Activated T-helper 2 cell treated with anti-CD3 and anti-CD28 coated beads, Interferon-gamma antibody, Interleukin-2, Interleukin-4, amounts not matched to agents 10 μg/mL and 5 μg/mL and 100 μg/mL, durations not matched to agents 14 hours and 24 hours and 36 hours (primary cell): ENCODE measurements at regions not wholly inside any gene's neighbourhood (a gene's known extent, or its start where the extent isn't known, plus 50 kb on each side); places are given as distances from the start of the nearest gene placed in this dataset.
"Not testable (repeated sequence)": the region's sequence is repeated elsewhere in the genome, so short reads cannot be mapped to it uniquely, and the experiment has no call there.

Experiments used
- DNase-seq: peaks from one replicate; pipeline ENCODE4 v3.0.0; 2021; ENCODE audit warnings: low spot score
- H3K27ac Mint-ChIP-seq: one replicate; pipeline ENCODE4 v1.8.0; 2021; ENCODE audit warnings: mixed read lengths
- H3K27me3 Mint-ChIP-seq: one replicate; pipeline ENCODE4 v1.8.0; 2021; ENCODE audit warnings: low read depth, mixed read lengths
- H3K36me3 Mint-ChIP-seq: one replicate; pipeline ENCODE4 v1.8.0; 2021; ENCODE audit warnings: low read depth, mixed read lengths
- H3K4me1 Mint-ChIP-seq: one replicate; pipeline ENCODE4 v1.8.0; 2021; ENCODE audit warnings: low read depth, mixed read lengths
- H3K4me3 Mint-ChIP-seq: one replicate; pipeline ENCODE4 v1.8.0; 2021; ENCODE audit warnings: low read depth, mild to moderate bottlenecking, moderate library complexity, mixed read lengths
- H3K9me3 Mint-ChIP-seq: one replicate; pipeline ENCODE4 v1.8.0; 2021; ENCODE audit warnings: mixed read lengths
- intact Hi-C: fragments of 100-400 bp; cut with micrococcal nuclease; formaldehyde crosslinking; loops from one replicate; pipeline ENCODE4 v1.15.1; 2023

DNA sequence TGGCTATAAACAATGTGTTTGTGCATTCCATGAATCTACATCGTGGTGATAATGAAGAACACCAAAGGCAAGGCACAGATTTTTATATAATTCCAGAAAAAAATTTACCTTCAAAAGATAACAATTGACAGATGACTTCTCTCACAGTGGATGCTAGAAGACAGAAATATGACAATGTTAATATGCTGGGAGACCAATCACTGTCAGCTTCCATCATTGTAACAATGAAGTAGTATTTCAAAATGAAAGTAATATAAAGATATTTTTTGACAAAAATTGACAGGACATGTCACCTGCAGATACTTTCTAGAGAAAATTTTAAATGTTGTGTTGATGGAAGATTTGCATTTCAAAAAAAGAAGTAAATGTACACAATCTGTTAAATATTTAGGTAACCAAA is 1925.9 kb upstream of the LRRTM1 start:
- no peak for DNase-seq
- intact Hi-C loops: no loop called here
- Mint-ChIP-seq H3K9me3 (peaks cover 15% of the 10 kb centered on the region), H3K36me3 (no peaks in the 10 kb centered on the region), H3K4me3 (no peak overlapping the region), H3K4me1 (no peaks in the 10 kb centered on the region), H3K27ac (no peak overlapping the region), H3K27me3 (no peaks in the 10 kb centered on the region)

DNA sequence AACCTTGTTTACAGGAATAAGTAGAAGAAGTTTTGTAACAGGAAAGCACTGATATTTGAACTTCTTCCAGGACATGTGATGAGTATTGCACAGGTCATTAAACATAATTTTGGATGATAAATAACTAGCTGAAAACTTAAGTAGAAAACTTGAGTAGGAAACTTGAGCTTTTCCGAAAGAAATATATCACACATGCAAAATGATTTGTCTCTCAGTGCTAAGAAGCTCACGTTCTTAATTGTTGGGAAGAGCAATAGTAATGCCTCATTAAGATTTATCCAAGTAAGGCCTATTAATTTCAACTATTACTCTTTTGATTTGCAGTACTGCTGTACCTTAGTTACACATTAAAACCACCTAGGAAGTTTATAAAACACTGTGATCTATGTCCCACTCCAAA is 1921.9 kb upstream of the LRRTM1 start:
- Mint-ChIP-seq H3K27me3 (no peaks in the 10 kb centered on the region), H3K4me3 (no peak overlapping the region), H3K36me3 (peaks cover 3% of the 10 kb centered on the region), H3K9me3 (peaks cover 26% of the 10 kb centered on the region), H3K4me1 (no peaks in the 10 kb centered on the region), H3K27ac (no peak overlapping the region)
- no peak for DNase-seq
- intact Hi-C loops: no loop called here

DNA sequence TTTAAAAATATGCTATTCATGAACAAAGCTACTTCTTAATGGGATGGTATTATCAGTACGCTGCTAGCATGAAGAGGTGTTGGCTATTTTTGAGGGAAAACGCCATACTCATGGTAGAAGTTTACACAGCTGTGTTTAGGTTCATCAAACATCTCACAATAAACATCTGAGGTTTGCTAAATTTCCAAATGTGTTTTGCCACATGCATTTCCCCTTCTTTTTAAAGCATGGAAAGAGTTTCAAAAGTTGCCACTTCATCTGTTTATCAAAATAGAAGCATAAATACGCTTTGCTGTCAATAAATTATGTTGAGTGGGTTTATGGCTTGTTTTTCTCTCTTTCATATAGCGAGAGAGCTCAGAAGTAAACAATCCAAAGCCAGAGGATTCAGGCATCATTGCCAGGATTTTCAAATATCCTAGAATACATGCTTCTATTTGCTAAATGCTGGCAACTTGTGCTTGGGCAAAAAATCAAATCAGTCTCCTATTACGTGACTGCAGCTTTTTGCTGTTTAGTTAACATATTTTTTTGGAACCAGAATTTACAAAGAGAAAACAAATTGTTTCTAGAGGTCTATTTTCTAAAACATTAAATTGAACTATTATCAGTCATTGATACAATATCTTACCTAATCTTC is 1919.9 kb upstream of the LRRTM1 start:
- H3K4me1 Mint-ChIP-seq: no peaks in the 10 kb centered on the region
- peaks cover 3% of the 10 kb centered on the region for H3K36me3 Mint-ChIP-seq
- H3K9me3 Mint-ChIP-seq: peaks cover 20% of the 10 kb centered on the region
- DNase-seq: no peak
- intact Hi-C loops: no loop called here
- no peak overlapping the region for H3K27ac Mint-ChIP-seq
- H3K27me3 Mint-ChIP-seq: no peaks in the 10 kb centered on the region
- no peak overlapping the region for H3K4me3 Mint-ChIP-seq

DNA sequence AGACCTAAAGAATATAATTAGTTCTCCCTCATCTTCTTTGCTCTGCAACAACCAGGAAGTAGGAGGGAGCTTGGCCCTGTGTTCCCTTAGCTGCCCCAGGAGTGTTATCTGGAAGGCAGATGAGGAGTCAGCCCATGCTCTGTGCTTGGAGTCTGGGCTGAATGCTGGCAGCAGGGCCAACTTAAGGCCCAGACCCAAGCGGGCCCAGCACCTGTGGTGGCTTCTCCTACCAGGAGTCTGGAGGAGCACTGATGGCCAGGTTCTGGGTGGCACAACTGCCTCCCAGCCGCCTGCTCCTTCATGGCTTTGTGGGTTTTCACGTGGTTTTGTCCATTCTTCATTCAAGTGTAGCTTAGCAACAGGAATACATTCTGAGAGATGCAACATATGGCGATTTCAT is 1910.7 kb upstream of the LRRTM1 start:
- no peak for DNase-seq
- H3K4me3 Mint-ChIP-seq: no peak overlapping the region
- no peaks in the 10 kb centered on the region for H3K27me3 Mint-ChIP-seq
- H3K4me1 Mint-ChIP-seq: no peaks in the 10 kb centered on the region
- H3K36me3 Mint-ChIP-seq: no peaks in the 10 kb centered on the region
- intact Hi-C loops: no loop called here
- no peak overlapping the region for H3K27ac Mint-ChIP-seq
- peaks cover 31% of the 10 kb centered on the region for H3K9me3 Mint-ChIP-seq

DNA sequence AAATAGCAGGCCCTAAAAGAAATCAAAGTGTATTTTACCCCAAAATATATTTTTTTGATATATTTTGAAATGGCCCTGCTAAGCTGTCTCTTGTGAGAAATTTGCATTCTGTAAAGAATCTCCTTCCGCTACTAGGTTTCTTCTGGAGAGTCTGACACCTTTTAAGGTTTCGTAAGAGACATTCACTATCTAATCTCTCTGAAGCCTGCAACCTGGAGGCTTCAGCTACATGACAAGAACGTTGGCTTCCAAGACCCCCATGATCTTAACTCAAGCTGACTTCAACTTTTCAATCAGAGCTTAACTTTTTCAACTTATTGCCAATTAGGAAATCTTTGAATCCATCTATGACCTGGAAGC is 1894.9 kb upstream of the LRRTM1 start:
- peaks cover 47% of the 10 kb centered on the region for H3K9me3 Mint-ChIP-seq
- no peaks in the 10 kb centered on the region for H3K4me1 Mint-ChIP-seq
- intact Hi-C loops: no loop called here

GRCh38 chr2:82198809-82199492 is 1894.4 kb upstream of the LRRTM1 start:
- H3K36me3 Mint-ChIP-seq: no peaks in the 10 kb centered on the region
- no peaks in the 10 kb centered on the region for H3K27me3 Mint-ChIP-seq
- H3K27ac Mint-ChIP-seq: no peak overlapping the region
- no peaks in the 10 kb centered on the region for H3K4me1 Mint-ChIP-seq
- DNase-seq: no peak
- H3K4me3 Mint-ChIP-seq: no peak overlapping the region
- peaks cover 42% of the 10 kb centered on the region for H3K9me3 Mint-ChIP-seq
- intact Hi-C loops: no loop called here

More for the DNA sequence above, 1894.9 kb upstream of the LRRTM1 start:
- Mint-ChIP-seq H3K27me3 (no peaks in the 10 kb centered on the region), H3K27ac (no peak overlapping the region), H3K36me3 (no peaks in the 10 kb centered on the region), H3K4me3 (no peak overlapping the region)
- no peak for DNase-seq

- no peaks in the 10 kb centered on the region for H3K27me3 Mint-ChIP-seq
- DNase-seq: no peak
- H3K4me3 Mint-ChIP-seq: no peak overlapping the region
- no peaks in the 10 kb centered on the region for H3K4me1 Mint-ChIP-seq
- no peak overlapping the region for H3K27ac Mint-ChIP-seq
- H3K9me3 Mint-ChIP-seq: peaks cover 43% of the 10 kb centered on the region
- intact Hi-C loops: no loop called here
- no peaks in the 10 kb centered on the region for H3K36me3 Mint-ChIP-seq
Observed at GRCh38 chr2:82182270-82182669, 1877.7 kb upstream of the LRRTM1 start.

- H3K36me3 Mint-ChIP-seq, intact Hi-C loops, H3K27me3 Mint-ChIP-seq, H3K4me3 Mint-ChIP-seq, DNase-seq, H3K4me1 Mint-ChIP-seq, H3K27ac Mint-ChIP-seq: not testable (repeated sequence)
- peaks cover 41% of the 10 kb centered on the region for H3K9me3 Mint-ChIP-seq
Observed at GRCh38 chr2:82175210-82175609, 1870.7 kb upstream of the LRRTM1 start.

DNA sequence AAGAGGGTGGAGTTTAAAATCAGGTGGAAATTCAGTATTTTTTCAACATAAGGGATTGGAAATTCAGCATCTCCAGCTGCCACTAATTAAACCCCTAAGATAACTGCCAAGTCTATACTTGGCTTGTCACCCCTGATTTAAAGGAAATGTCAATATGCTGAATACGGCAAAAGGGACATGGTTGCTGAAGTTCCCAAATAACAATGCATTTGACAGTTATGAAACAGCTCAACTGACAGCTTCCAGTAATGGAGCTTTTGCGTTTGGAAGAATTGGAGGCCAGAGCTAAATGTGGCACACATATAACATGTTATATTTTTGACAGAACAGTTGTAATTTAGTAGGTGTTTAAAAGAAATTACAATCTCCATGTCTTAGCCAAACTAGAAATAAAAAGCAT is 1867.9 kb upstream of the LRRTM1 start:
- H3K36me3 Mint-ChIP-seq: no peaks in the 10 kb centered on the region
- intact Hi-C loops: no loop called here
- H3K9me3 Mint-ChIP-seq: peaks cover 45% of the 10 kb centered on the region
- DNase-seq: no peak
- H3K27ac Mint-ChIP-seq: no peak overlapping the region
- no peaks in the 10 kb centered on the region for H3K4me1 Mint-ChIP-seq
- no peaks in the 10 kb centered on the region for H3K27me3 Mint-ChIP-seq
- no peak overlapping the region for H3K4me3 Mint-ChIP-seq

GRCh38 chr2:82169379-82169778 is 1864.8 kb upstream of the LRRTM1 start:
- no peak overlapping the region for H3K4me3 Mint-ChIP-seq
- H3K4me1 Mint-ChIP-seq: no peaks in the 10 kb centered on the region
- H3K27me3 Mint-ChIP-seq: no peaks in the 10 kb centered on the region

DNA sequence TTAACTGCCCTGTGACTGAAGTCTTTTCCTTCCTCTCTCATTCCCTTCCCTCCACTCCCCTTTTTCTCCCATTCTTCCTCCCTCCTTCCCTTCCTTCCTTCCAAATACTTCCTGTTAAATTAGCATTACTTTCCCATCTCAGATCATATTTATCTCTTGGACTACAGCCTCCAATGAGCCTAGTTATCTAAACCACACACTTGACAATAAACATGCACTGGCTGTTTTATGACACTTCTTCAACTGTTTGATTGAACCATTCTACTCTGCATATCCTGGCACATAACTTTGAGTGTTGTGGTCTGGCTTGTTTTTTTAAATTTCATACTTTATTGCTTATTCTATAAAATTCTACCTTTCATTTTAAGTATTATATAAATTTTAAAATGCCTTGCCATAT is 1860.8 kb upstream of the LRRTM1 start:
- peaks cover 27% of the 10 kb centered on the region for H3K9me3 Mint-ChIP-seq

More at GRCh38 chr2:82169379-82169778, 1864.8 kb upstream of the LRRTM1 start:
- H3K27ac Mint-ChIP-seq: no peak overlapping the region
- DNase-seq: no peak
- H3K36me3 Mint-ChIP-seq: no peaks in the 10 kb centered on the region
- intact Hi-C loops: no loop called here
- H3K9me3 Mint-ChIP-seq: peaks cover 32% of the 10 kb centered on the region

GRCh38 chr2:82158150-82158549 is 1853.6 kb upstream of the LRRTM1 start:
- Mint-ChIP-seq H3K4me1 (no peaks in the 10 kb centered on the region), H3K4me3 (no peak overlapping the region), H3K36me3 (no peaks in the 10 kb centered on the region), H3K9me3 (peaks cover 22% of the 10 kb centered on the region), H3K27me3 (no peaks in the 10 kb centered on the region), H3K27ac (no peak overlapping the region)
- no peak for DNase-seq
- intact Hi-C loops: no loop called here

More for the DNA sequence above, 1860.8 kb upstream of the LRRTM1 start:
- Mint-ChIP-seq H3K36me3 (no peaks in the 10 kb centered on the region), H3K27ac (no peak overlapping the region), H3K4me3 (no peak overlapping the region), H3K27me3 (no peaks in the 10 kb centered on the region), H3K4me1 (no peaks in the 10 kb centered on the region)
- intact Hi-C loops: no loop called here
- DNase-seq: no peak

GRCh38 chr2:82155469-82155868 is 1850.9 kb upstream of the LRRTM1 start:
- intact Hi-C loops: no loop called here
- H3K27ac Mint-ChIP-seq: no peak overlapping the region
- H3K9me3 Mint-ChIP-seq: peaks cover 25% of the 10 kb centered on the region
- H3K4me3 Mint-ChIP-seq: no peak overlapping the region
- H3K36me3 Mint-ChIP-seq: no peaks in the 10 kb centered on the region
- no peak for DNase-seq
- H3K4me1 Mint-ChIP-seq: no peaks in the 10 kb centered on the region
- H3K27me3 Mint-ChIP-seq: no peaks in the 10 kb centered on the region
